GM12878 (cell line): ENCODE measurements at regions not wholly inside any gene's neighbourhood (a gene's known extent, or its start where the extent isn't known, plus 50 kb on each side); places are given as distances from the start of the nearest gene placed in this dataset.

ENCODE experiments used
- ATAC-seq: fragments of 200-7000 bp; cut with Tn5 transposase; 3 replicates; pipeline ENCODE4 v1.9.1; 2020; ENCODE audit warnings: mild to moderate bottlenecking, moderate library complexity
- BruUV-seq: library from RNA; stranded (reverse); fragments of 400-500 nt; replicated peaks from 2 replicates; lab custom pipeline; 2021; lab: Mats Ljungman, UMichigan
- CTCF ChIA-PET: fragments of 300-600 bp; sonication (Branson Sonifier 250); formaldehyde crosslinking; extraction: SDS; loops from one replicate; lab custom pipeline; 2021; ENCODE audit warnings: inconsistent platforms; lab: Yijun Ruan, JAX
- POLR2A ChIA-PET: fragments of 350-600 bp; formaldehyde crosslinking; extraction: SDS; loops from one replicate; lab custom pipeline; 2021; ENCODE audit warnings: inconsistent platforms; lab: Charles Lee
- RAD21 ChIA-PET: fragments of 300-600 bp; sonication (Branson Sonifier 250); formaldehyde crosslinking; loops from one replicate; lab custom pipeline; 2023; ENCODE audit warnings: antibody characterized with exemption; ENCODE audit not compliant: unreplicated experiment; lab: Charles Lee
- SMC1A ChIA-PET: fragments of 300-600 bp; sonication (Branson Sonifier 250); formaldehyde crosslinking; loops from one replicate; lab custom pipeline; 2023; ENCODE audit not compliant: unreplicated experiment, uncharacterized antibody; lab: Charles Lee
- DNase-seq: peaks from one replicate; pipeline ENCODE4 v3.0.0-alpha.2; 2011; ENCODE audit warnings: low read depth, low spot score
- FAIRE-seq: peaks from 3 replicates; lab custom pipeline; 2011; peaks lifted over from hg19 to GRCh38; lab: Jason Lieb, UNC
- H2AFZ ChIP-seq: 2 replicates; pipeline ENCODE4 v1.6.0; 2011; ENCODE audit warnings: low read depth, low read length, control low read depth; ENCODE audit not compliant: control insufficient read depth
- H3K27ac ChIP-seq: 2 replicates; pipeline ENCODE4 v1.5.1; 2011; ENCODE audit warnings: control low read depth; ENCODE audit not compliant: control insufficient read depth, insufficient read depth
- H3K27me3 ChIP-seq, 2 experiments: replicated peaks in 1 of 2; 2 replicates each; pipeline versions ENCODE4 v1.6.0 to v1.6.1; 2011; ENCODE audit warnings: low read length in 1 of 2; ENCODE audit not compliant: control insufficient read depth in 2 of 2, insufficient read depth in 2 of 2
- H3K36me3 ChIP-seq, 2 experiments: 2 replicates each; pipeline ENCODE4 v1.5.1; 2011; ENCODE audit warnings: low read length in 1 of 2; ENCODE audit not compliant: control insufficient read depth in 2 of 2, insufficient read depth in 2 of 2
- H3K4me1 ChIP-seq: 2 replicates; pipeline ENCODE4 v1.6.1; 2011; ENCODE audit warnings: mild to moderate bottlenecking, low read length, moderate library complexity, mixed read lengths; ENCODE audit not compliant: control insufficient read depth, insufficient read depth
- H3K4me2 ChIP-seq: 2 replicates; pipeline ENCODE4 v1.6.0; 2011; ENCODE audit warnings: control low read depth; ENCODE audit not compliant: control insufficient read depth, insufficient read depth
- H3K4me3 ChIP-seq: fragments of 200-600 bp; sonication (generic); 2 replicates; pipeline ENCODE4 v1.5.1; 2016
- H3K79me2 ChIP-seq: 2 replicates; pipeline ENCODE4 v1.6.0; 2011; ENCODE audit warnings: low read length; ENCODE audit not compliant: control insufficient read depth, insufficient read depth
- H3K9ac ChIP-seq: 2 replicates; pipeline ENCODE4 v1.8.0; 2011; ENCODE audit warnings: low read length, control low read depth, mixed read lengths; ENCODE audit not compliant: control insufficient read depth, insufficient read depth
- H3K9me3 ChIP-seq: replicated peaks from 3 replicates; pipeline ENCODE4 v1.5.1; 2011; ENCODE audit warnings: mild to moderate bottlenecking, low read length; ENCODE audit not compliant: control insufficient read depth, insufficient read depth
- H4K20me1 ChIP-seq: 2 replicates; pipeline ENCODE4 v1.6.0; 2011; ENCODE audit not compliant: control insufficient read depth, insufficient read depth
- CREB1 ChIP-seq: IDR thresholded peaks from 2 replicates; pipeline ENCODE4 v1.6.1; 2012; ENCODE audit warnings: low read depth, mild to moderate bottlenecking, inconsistent platforms
- MLLT1 ChIP-seq: fragments of 450-650 bp; IDR thresholded peaks from 2 replicates; pipeline ENCODE4 v1.6.1; 2016; ENCODE audit warnings: mild to moderate bottlenecking
- NFIC ChIP-seq: IDR thresholded peaks from 2 replicates; pipeline ENCODE4 v1.6.1; 2012; ENCODE audit warnings: low read depth, mild to moderate bottlenecking, inconsistent platforms, low read length, moderate library complexity
- POLR2AphosphoS5 ChIP-seq: IDR thresholded peaks from 2 replicates; pipeline ENCODE4 v1.6.1; 2011; ENCODE audit warnings: mild to moderate bottlenecking, low read length, inconsistent platforms
- RAD51 ChIP-seq: fragments of 450-650 bp; IDR thresholded peaks from 2 replicates; pipeline ENCODE4 v1.6.1; 2016; ENCODE audit warnings: moderate library complexity, mild to moderate bottlenecking, inconsistent platforms
- SPI1 ChIP-seq: IDR thresholded peaks from 2 replicates; pipeline ENCODE4 v1.6.1; 2011; ENCODE audit warnings: low read depth, mild to moderate bottlenecking, low read length, moderate library complexity, borderline replicate concordance; ENCODE audit not compliant: insufficient read depth
- ZBTB4 ChIP-seq: fragments of 450-650 bp; formaldehyde crosslinking; IDR thresholded peaks from 2 replicates; pipeline ENCODE4 v1.4.0; 2022; ENCODE audit warnings: mild to moderate bottlenecking, moderate library complexity
- WGBS: methylation state at CpG from one replicate; pipeline ENCODE4 v1.1.6; 2016; ENCODE audit warnings: low lambda C conversion rate; ENCODE audit not compliant: insufficient replicate concordance, insufficient coverage; ENCODE audit errors: missing lambda C conversion rate; 5-methylcytosine and 5-hydroxymethylcytosine counted together
- in situ Hi-C: fragments of 300-500 bp; cut with MboI; formaldehyde crosslinking; loops from 9 replicates; pipeline ENCODE4 v1.14.3; 2018; ENCODE audit warnings: mixed read lengths
- intact Hi-C: fragments of 100-400 bp; cut with micrococcal nuclease; formaldehyde crosslinking; loops from one replicate; pipeline ENCODE4 v1.14.2; 2022; ENCODE audit not compliant: unreplicated experiment

GRCh38 chr1:94321662-94322061 is 84.3 kb upstream of the ARHGAP29 start:
- no peak for DNase-seq
- no peaks in the 10 kb centered on the region for H3K36me3 ChIP-seq
- ChIA-PET POLR2A (no interaction called here), SMC1A (interaction anchor here (1.2 kb wide), 1 partner anchor 11 kb away, joined by 3 read pairs; no protein-coding TSS in a partner anchor), RAD21 (no interaction called here), CTCF (interaction anchor here (1.0 kb wide), 1 partner anchor 13 kb away, joined by 3 read pairs; no protein-coding TSS in a partner anchor)
- H3K4me2 ChIP-seq: no peak overlapping the region
- H4K20me1 ChIP-seq: no peaks in the 10 kb centered on the region
- no peak overlapping the region for H2AFZ ChIP-seq
- H3K9ac ChIP-seq: no peak overlapping the region
- H3K4me3 ChIP-seq: no peak overlapping the region
- H3K79me2 ChIP-seq: no peaks in the 10 kb centered on the region
- TF ChIP-seq SPI1 (no peak), RAD51 (no peak), POLR2AphosphoS5 (no peak), ZBTB4 (CRISPR knock-in tag) (no peak), MLLT1 (no peak), NFIC (no peak), CREB1 (no peak)
- no peak for ATAC-seq
- in situ Hi-C loops (no loop called here), intact Hi-C loops (no loop called here)
- FAIRE-seq: no peak
- peaks cover 2 to 4% of the 10 kb centered on the region in 2 experiments; a peak in 2 of 4 replicates for H3K27me3 ChIP-seq
- 60% methylated on average over 3 of the region's 3 CpGs for WGBS
- no peaks in the 10 kb centered on the region for H3K4me1 ChIP-seq
- no peak overlapping the region for H3K27ac ChIP-seq
- no TSS peak for BruUV-seq
- no peaks in the 10 kb centered on the region for H3K9me3 ChIP-seq
